Stomach (tissue), 8 donors: ENCODE measurements at regions not wholly inside any gene's neighbourhood (a gene's known extent, or its start where the extent isn't known, plus 50 kb on each side); places are given as distances from the start of the nearest gene placed in this dataset.
A peak's percentile ranks its signal among the peaks of the same experiment; 100 is the strongest.
"Not testable (repeated sequence)": the region's sequence is repeated elsewhere in the genome, so short reads cannot be mapped to it uniquely, and the experiment has no call there.

Experiments
- DNase-seq, 2 donors: peaks; one replicate each; pipeline versions ENCODE4 v3.0.0 to v3.0.0-alpha.2; 2013 to 2019
- H3K27ac ChIP-seq, 5 donors: fragments of 200-600 bp in 4 of 5; sonication (generic) in 4 of 5; one replicate each; pipeline ENCODE4 v1.5.1; 2013 to 2019; ENCODE audit warnings: mild to moderate bottlenecking in 1 of 5, moderate library complexity in 1 of 5
- H3K27me3 ChIP-seq, 3 donors: fragments of 200-600 bp; sonication (generic); one replicate each; pipeline ENCODE4 v1.5.1; 2017 to 2019; ENCODE audit warnings: mixed run types in 1 of 3
- H3K36me3 ChIP-seq, 4 donors: fragments of 200-600 bp; sonication (generic); 1 replicate in 3 of 4; 2 replicates in 1 of 4; pipeline ENCODE4 v1.5.1; 2016 to 2019
- H3K4me1 ChIP-seq, 4 donors: fragments of 200-600 bp; sonication (generic); one replicate each; pipeline ENCODE4 v1.5.1; 2016 to 2019
- H3K4me3 ChIP-seq, 4 donors: fragments of 200-600 bp; sonication (generic) in 3 of 4; one replicate each; pipeline ENCODE4 v1.5.1; 2016 to 2019; ENCODE audit warnings: mild to moderate bottlenecking in 1 of 4
- H3K9me3 ChIP-seq, 4 donors: fragments of 200-600 bp; sonication (generic); one replicate each; pipeline ENCODE4 v1.5.1; 2016 to 2019
- CTCF ChIP-seq, 7 experiments: fragments of 450-650 bp in 4 of 7; fragments of 200-600 bp in 3 of 7; sonication (generic) in 3 of 7; IDR thresholded peaks; one replicate each; pipeline ENCODE4 v1.5.1; 2016 to 2019; ENCODE audit warnings: antibody characterized with exemption in 7 of 7, control low read depth in 2 of 7, mild to moderate bottlenecking in 1 of 7
- EP300 ChIP-seq: sonication (generic); formaldehyde crosslinking; IDR thresholded peaks from one replicate; pipeline ENCODE4 v1.6.1; 2017; ENCODE audit warnings: antibody characterized with exemption
- POLR2A ChIP-seq, 4 donors: fragments of 450-650 bp; IDR thresholded peaks; one replicate each; pipeline ENCODE4 v1.6.1; 2016; ENCODE audit warnings: antibody characterized with exemption in 4 of 4, control low read depth in 2 of 4, mild to moderate bottlenecking in 1 of 4, moderate library complexity in 1 of 4
- POLR2AphosphoS5 ChIP-seq, 3 donors: sonication (generic); formaldehyde crosslinking; IDR thresholded peaks; one replicate each; pipeline ENCODE4 v1.6.1; 2016; ENCODE audit warnings: antibody characterized with exemption in 3 of 3
- WGBS, 5 donors: extraction: QIAGEN DNeasy Blood & Tissue Kit in 3 of 5; methylation state at CpG; one replicate each; pipeline versions ENCODE4 v1.1.5 to v1.1.7; 2013 to 2018; 5-methylcytosine and 5-hydroxymethylcytosine counted together
- intact Hi-C: fragments of 100-400 bp; cut with DNase I; formaldehyde crosslinking; loops from one replicate; pipeline ENCODE4 v1.15.1; 2023; ENCODE audit warnings: low total_unique reads
- donor health status: healthy with polysubstance abuse.
- donor health status: Bipolar disorder and iron deficiency.
- donor health status: healthy.

GRCh38 chr1:178580096-178580495, 67.2 kb downstream of the TEX35 start:
- no peak overlapping the region for H3K4me3 ChIP-seq
- peaks cover 0 to 5% (median 0%) of the 10 kb centered on the region in 4 donors for H3K4me1 ChIP-seq
- TF ChIP-seq EP300, result no peak
- TF ChIP-seq CTCF (IDR thresholded peaks at IDR 0.05), result no peak
- no peak for TF ChIP-seq POLR2A (IDR thresholded peaks at IDR 0.05)
- TF ChIP-seq POLR2AphosphoS5 (IDR thresholded peaks at IDR 0.05), result no peak
- no peak for DNase-seq
- H3K27me3 ChIP-seq, result no peaks in the 10 kb centered on the region
- H3K36me3 ChIP-seq, result no peaks in the 10 kb centered on the region
- H3K27ac ChIP-seq, result peak overlapping the region in 1 of 5 donors; percentile 40
- no peaks in the 10 kb centered on the region for H3K9me3 ChIP-seq
- intact Hi-C loops, result no loop called here
- WGBS, 5 donors, result 90 to 96% (median 94%) methylated on average over 5 of the region's 5 CpGs

GRCh38 chr1:178580876-178581275, 68.0 kb downstream of the TEX35 start:
- H3K4me3 ChIP-seq, result no peak overlapping the region
- peak overlapping the region in 1 of 5 donors; percentile 40 for H3K27ac ChIP-seq
- no peak for DNase-seq
- TF ChIP-seq POLR2AphosphoS5 (IDR thresholded peaks at IDR 0.05) (no peak), CTCF (IDR thresholded peaks at IDR 0.05) (no peak), EP300 (no peak), POLR2A (IDR thresholded peaks at IDR 0.05) (no peak)
- H3K36me3 ChIP-seq, result no peaks in the 10 kb centered on the region
- H3K9me3 ChIP-seq, result no peaks in the 10 kb centered on the region
- H3K4me1 ChIP-seq, result peaks cover 0 to 3% (median 0%) of the 10 kb centered on the region in 4 donors
- WGBS, 5 donors, result 82 to 89% (median 84%) methylated on average over 5 of the region's 5 CpGs
- no peaks in the 10 kb centered on the region for H3K27me3 ChIP-seq
- intact Hi-C loops, result no loop called here

- no peak for DNase-seq
- intact Hi-C loops, result no loop called here
- Histone ChIP-seq H3K27me3 (no peaks in the 10 kb centered on the region), H3K4me3 (no peak overlapping the region), H3K36me3 (no peaks in the 10 kb centered on the region), H3K27ac (peak overlapping the region in 1 of 5 donors; percentile 40), H3K4me1 (no peaks in the 10 kb centered on the region), H3K9me3 (no peaks in the 10 kb centered on the region)
- 58 to 71% (median 64%) methylated on average over 10 to 12 of the region's 12 CpGs for WGBS, 5 donors
- TF ChIP-seq EP300 (no peak), CTCF (IDR thresholded peaks at IDR 0.05) (no peak), POLR2A (IDR thresholded peaks at IDR 0.05) (no peak), POLR2AphosphoS5 (IDR thresholded peaks at IDR 0.05) (no peak)
Measured at GRCh38 chr1:178581351-178582303, 68.7 kb downstream of the TEX35 start.

- Histone ChIP-seq H3K9me3 (no peaks in the 10 kb centered on the region), H3K27me3 (no peaks in the 10 kb centered on the region), H3K27ac (no peak overlapping the region), H3K36me3 (no peaks in the 10 kb centered on the region), H3K4me1 (no peaks in the 10 kb centered on the region), H3K4me3 (no peak overlapping the region)
- DNase-seq, result no peak
- 79 to 94% (median 88%) methylated on average over 5 of the region's 5 CpGs for WGBS, 5 donors
- intact Hi-C loops, result no loop called here
- TF ChIP-seq EP300, result no peak
Measured at GRCh38 chr1:178587096-178587495, 74.2 kb downstream of the TEX35 start.

GRCh38 chr1:178587975-178588374, 75.1 kb downstream of the TEX35 start:
- 72 to 81% (median 78%) methylated on average over 4 of the region's 4 CpGs for WGBS, 5 donors
- intact Hi-C loops, result no loop called here
- Histone ChIP-seq H3K9me3 (no peaks in the 10 kb centered on the region), H3K4me3 (no peak overlapping the region), H3K27ac (no peak overlapping the region), H3K27me3 (no peaks in the 10 kb centered on the region), H3K4me1 (no peaks in the 10 kb centered on the region), H3K36me3 (no peaks in the 10 kb centered on the region)
- DNase-seq, result no peak
- TF ChIP-seq CTCF (IDR thresholded peaks at IDR 0.05), result no peak
- TF ChIP-seq EP300, result no peak
- no peak for TF ChIP-seq POLR2AphosphoS5 (IDR thresholded peaks at IDR 0.05)
- TF ChIP-seq POLR2A (IDR thresholded peaks at IDR 0.05), result no peak

- H3K4me1 ChIP-seq, H3K4me3 ChIP-seq, H3K27me3 ChIP-seq, H3K9me3 ChIP-seq, DNase-seq, H3K36me3 ChIP-seq, intact Hi-C loops, H3K27ac ChIP-seq: not testable (repeated sequence)
- WGBS, 5 donors, result 45 to 67% (median 53%) methylated on average over 3 of the region's 3 CpGs
Measured at GRCh38 chr1:178589042-178589441, 76.1 kb downstream of the TEX35 start.

GRCh38 chr1:178591811-178592210, 78.9 kb downstream of the TEX35 start:
- intact Hi-C loops, H3K9me3 ChIP-seq, H3K4me1 ChIP-seq, H3K36me3 ChIP-seq, DNase-seq, H3K27ac ChIP-seq, H3K27me3 ChIP-seq, H3K4me3 ChIP-seq: not testable (repeated sequence)
- 74 to 94% (median 90%) methylated on average over 1 of the region's 1 CpG for WGBS, 5 donors
